ENCODE measurements at regions not wholly inside any gene's neighbourhood (a gene's known extent, or its start where the extent isn't known, plus 50 kb on each side); places are given as distances from the start of the nearest gene placed in this dataset.
"Not testable (repeated sequence)": the region's sequence is repeated elsewhere in the genome, so short reads cannot be mapped to it uniquely, and the experiment has no call there.

DNA sequence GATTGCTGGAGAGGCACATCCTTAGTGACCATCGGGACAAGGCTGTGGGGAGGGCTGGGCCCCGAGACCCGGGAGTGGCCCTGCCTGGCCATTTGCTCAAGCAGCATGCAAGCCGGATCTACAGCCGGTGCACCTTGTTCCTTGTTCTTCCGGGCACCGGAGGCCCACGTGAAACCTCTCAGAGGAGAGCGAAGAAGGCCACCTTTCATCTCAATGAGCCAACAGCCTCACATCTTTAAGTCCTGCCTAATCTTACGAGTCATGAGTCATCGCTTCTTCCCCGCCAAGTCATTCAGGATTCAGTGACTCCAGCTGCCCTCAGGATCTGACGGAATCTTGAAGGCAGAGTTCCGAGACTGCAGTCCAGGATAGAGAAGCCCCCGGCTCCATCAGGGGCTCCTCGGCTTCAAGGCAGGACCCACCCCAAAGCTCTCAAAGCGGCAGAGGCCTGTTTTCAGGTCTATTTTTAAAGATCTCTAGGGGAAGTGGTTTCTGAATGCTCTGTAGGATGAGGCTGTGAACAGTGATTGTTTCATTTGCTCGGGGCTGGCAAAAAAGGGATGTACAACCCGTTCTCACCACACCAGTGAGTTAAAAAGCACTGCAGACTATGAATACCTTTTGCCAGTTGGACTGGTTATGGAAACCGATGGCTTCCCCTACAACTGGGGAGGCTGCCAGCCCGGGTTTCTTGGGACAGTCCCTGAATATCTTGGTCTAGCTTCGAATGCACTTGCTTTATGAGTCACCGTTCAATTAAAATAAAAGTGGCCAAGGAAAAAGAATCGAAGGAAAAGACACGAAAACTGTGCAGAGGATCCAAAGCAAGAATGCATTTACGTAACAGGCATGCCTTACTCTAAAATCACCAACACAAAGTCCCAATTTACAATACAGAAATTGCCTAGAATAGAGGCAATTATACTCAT, 57.2 kb upstream of the ECHDC3 start:
- TF ChIP-seq, protein P1, sequence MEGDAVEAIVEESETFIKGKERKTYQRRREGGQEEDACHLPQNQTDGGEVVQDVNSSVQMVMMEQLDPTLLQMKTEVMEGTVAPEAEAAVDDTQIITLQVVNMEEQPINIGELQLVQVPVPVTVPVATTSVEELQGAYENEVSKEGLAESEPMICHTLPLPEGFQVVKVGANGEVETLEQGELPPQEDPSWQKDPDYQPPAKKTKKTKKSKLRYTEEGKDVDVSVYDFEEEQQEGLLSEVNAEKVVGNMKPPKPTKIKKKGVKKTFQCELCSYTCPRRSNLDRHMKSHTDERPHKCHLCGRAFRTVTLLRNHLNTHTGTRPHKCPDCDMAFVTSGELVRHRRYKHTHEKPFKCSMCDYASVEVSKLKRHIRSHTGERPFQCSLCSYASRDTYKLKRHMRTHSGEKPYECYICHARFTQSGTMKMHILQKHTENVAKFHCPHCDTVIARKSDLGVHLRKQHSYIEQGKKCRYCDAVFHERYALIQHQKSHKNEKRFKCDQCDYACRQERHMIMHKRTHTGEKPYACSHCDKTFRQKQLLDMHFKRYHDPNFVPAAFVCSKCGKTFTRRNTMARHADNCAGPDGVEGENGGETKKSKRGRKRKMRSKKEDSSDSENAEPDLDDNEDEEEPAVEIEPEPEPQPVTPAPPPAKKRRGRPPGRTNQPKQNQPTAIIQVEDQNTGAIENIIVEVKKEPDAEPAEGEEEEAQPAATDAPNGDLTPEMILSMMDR (IDR thresholded peaks at IDR 0.05; ENCODE audit: insufficient read depth, low read length, poor library complexity, severe bottlenecking): no peak
- peak overlapping the region; percentile 58 for H3K4me3 ChIP-seq (replicated peaks; ENCODE audit: low read depth, low read length)
- no peaks in the 10 kb centered on the region for H3K27me3 ChIP-seq (replicated peaks; ENCODE audit: control insufficient read depth, insufficient read depth, low read length)
- no peaks in the 10 kb centered on the region for H3K36me3 ChIP-seq (ENCODE audit: control insufficient read depth, insufficient read depth, low read length)
- DNase-seq (ENCODE audit: extremely low read depth, insufficient read length): peak; percentile 89

DNA sequence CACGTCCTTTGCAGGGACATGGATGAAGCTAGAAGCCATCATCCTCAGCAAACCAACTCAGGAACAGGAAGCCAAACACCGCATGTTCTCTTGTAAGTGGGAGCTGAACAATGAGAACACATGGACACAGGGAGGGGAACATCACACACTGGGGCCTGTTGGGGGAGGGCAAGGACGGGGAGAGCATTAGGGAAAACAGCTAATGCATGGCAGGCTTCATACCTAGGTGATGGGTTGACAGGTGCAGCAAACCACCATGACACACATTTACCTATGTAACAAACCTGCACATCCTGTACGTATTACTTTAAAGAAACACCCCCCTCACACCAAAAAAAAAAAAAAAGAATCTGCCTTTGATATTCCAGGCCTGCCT, 57.9 kb upstream of the ECHDC3 start:
- not testable (repeated sequence) for H3K36me3 ChIP-seq (ENCODE audit: control insufficient read depth, insufficient read depth, low read length); DNase-seq (ENCODE audit: extremely low read depth, insufficient read length); H3K27me3 ChIP-seq (replicated peaks; ENCODE audit: control insufficient read depth, insufficient read depth, low read length)
- H3K4me3 ChIP-seq (replicated peaks; ENCODE audit: low read depth, low read length): peak overlapping the region; percentile 58

DNA sequence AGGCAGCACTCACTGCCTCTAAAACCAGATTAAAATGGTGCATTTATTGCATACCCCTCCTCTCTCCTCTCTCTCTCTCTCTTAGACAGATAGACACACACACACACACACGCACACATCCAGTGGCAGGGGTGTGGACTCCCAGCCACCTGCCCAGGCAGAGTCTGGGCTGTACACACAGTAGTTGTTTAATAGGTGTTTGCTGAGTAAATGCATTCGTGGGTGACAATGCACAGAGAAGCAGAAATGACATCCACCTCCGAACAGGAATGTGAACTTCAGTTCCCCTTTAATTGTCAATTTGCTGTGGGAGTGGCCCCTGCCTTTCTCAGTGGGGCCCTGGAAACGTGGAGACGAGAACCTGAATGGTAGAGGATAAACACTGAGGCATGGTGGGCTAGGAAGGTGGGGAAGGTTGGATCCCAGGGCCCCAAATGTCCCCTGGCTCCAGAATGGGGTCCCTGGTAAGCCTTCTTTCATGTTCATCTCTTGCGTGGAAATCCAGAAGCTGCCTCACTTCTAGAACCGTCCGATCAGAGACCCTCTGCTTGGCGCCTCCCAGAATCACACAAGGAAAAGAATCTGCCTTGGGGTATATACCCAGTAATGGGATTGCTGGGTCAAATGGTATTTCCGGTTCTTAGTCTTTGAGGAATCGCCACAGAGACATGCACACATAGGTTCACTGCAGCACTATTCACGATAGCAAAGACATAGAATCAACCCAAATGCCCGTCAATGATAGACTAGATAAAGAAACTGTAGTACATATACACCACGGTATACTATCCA, 58.5 kb upstream of the ECHDC3 start:
- H3K36me3 ChIP-seq (ENCODE audit: control insufficient read depth, insufficient read depth, low read length): no peaks in the 10 kb centered on the region
- H3K27me3 ChIP-seq (replicated peaks; ENCODE audit: control insufficient read depth, insufficient read depth, low read length): no peaks in the 10 kb centered on the region
- peak; percentile 63 for DNase-seq (ENCODE audit: extremely low read depth, insufficient read length)
- peak overlapping the region; percentile 58 for H3K4me3 ChIP-seq (replicated peaks; ENCODE audit: low read depth, low read length)
- TF ChIP-seq, protein P1 (IDR thresholded peaks at IDR 0.05; ENCODE audit: insufficient read depth, low read length, poor library complexity, severe bottlenecking): no peak

DNA sequence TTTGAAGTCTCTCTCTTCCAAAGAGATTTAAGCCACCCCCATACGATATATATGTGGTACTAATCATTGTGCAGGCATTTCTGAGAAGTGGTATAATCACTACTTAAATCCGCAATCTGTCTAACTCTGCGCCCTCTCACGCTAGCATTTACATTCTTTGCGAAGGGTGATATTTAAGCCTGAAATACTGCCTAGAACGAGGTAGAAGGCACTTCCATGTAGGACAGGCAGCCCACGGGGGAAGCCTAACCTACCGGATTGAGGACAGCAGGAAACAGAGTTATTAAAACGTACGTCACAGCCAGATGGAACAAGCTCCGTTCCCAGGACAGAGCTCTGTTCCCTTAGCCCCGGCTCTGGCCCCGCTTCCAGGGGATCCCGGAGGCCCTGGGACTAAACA, 59.3 kb upstream of the ECHDC3 start:
- TF ChIP-seq, protein P1 (IDR thresholded peaks at IDR 0.05; ENCODE audit: insufficient read depth, low read length, poor library complexity, severe bottlenecking): no peak
- Histone ChIP-seq H3K4me3 (replicated peaks; ENCODE audit: low read depth, low read length) (peak overlapping the region; percentile 58), H3K36me3 (ENCODE audit: control insufficient read depth, insufficient read depth, low read length) (no peaks in the 10 kb centered on the region), H3K27me3 (replicated peaks; ENCODE audit: control insufficient read depth, insufficient read depth, low read length) (no peaks in the 10 kb centered on the region)
- no peak for DNase-seq (ENCODE audit: extremely low read depth, insufficient read length)

DNA sequence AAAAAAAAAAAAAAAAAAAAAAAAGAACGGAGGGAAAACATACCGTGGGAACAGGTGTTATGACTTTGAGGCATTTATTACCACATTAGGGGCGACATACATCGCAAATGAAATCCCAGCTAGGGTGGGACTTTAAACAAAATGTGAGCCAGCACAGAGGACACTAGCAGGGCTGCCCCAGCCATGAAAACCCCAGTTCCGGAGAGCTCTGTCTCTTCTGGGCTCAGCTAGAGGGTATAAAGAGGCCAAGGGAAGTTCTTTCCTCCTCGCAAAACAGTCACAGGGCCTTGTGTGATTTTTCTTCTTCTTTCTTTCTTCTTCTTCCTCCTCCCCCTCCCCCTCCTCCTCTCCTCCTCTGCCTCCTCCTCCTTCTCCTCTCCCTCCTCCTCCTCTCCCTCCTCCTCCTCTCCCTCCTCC, 59.9 kb upstream of the ECHDC3 start:
- no peaks in the 10 kb centered on the region for H3K27me3 ChIP-seq (replicated peaks; ENCODE audit: control insufficient read depth, insufficient read depth, low read length)
- H3K36me3 ChIP-seq (ENCODE audit: control insufficient read depth, insufficient read depth, low read length): no peaks in the 10 kb centered on the region
- TF ChIP-seq, protein P1 (IDR thresholded peaks at IDR 0.05; ENCODE audit: insufficient read depth, low read length, poor library complexity, severe bottlenecking): no peak
- no peak overlapping the region for H3K4me3 ChIP-seq (replicated peaks; ENCODE audit: low read depth, low read length)
- DNase-seq (ENCODE audit: extremely low read depth, insufficient read length): no peak

DNA sequence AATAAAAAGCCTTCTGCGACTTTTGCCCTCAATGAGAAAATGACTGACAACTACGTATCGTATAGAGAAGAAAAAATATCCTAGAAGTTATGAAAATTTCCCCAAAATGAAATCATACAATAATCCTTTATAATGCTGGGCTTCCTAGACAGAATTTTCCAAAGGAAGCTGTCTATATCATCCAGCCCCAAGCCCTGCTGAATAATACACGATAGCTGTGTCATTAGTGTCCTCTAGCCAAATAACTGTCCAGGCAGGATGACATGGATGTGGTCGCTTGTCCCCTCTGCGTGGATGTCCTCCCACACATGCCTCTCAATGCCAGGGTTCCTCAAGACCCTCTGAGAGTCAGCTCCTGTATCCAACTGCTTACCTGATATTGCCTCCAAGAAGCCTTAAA, 61.7 kb upstream of the ECHDC3 start:
- TF ChIP-seq, protein P1 (IDR thresholded peaks at IDR 0.05; ENCODE audit: insufficient read depth, low read length, poor library complexity, severe bottlenecking): no peak
- Histone ChIP-seq H3K36me3 (ENCODE audit: control insufficient read depth, insufficient read depth, low read length) (no peaks in the 10 kb centered on the region), H3K27me3 (replicated peaks; ENCODE audit: control insufficient read depth, insufficient read depth, low read length) (no peaks in the 10 kb centered on the region), H3K4me3 (replicated peaks; ENCODE audit: low read depth, low read length) (no peak overlapping the region)
- DNase-seq (ENCODE audit: extremely low read depth, insufficient read length): no peak

Data from GM06990 (cell line).